ENCODE measurements at regions not wholly inside any gene's neighbourhood (a gene's known extent, or its start where the extent isn't known, plus 50 kb on each side); places are given as distances from the start of the nearest gene placed in this dataset.

- H3K18ac ChIP-seq (ENCODE audit: low read length): no peak overlapping the region
- no peaks in the 10 kb centered on the region for H3K4me1 ChIP-seq (ENCODE audit: control insufficient read depth in 2 of 2, insufficient read depth in 1 of 2, low read depth in 1 of 2, low read length in 2 of 2)
- H2BK15ac ChIP-seq (ENCODE audit: low read length): no peak overlapping the region
- no peaks in the 10 kb centered on the region for H3K79me1 ChIP-seq (ENCODE audit: low read depth, low read length)
- no peak overlapping the region for H2AK5ac ChIP-seq (ENCODE audit: low read depth, low read length)
- H3K4me3 ChIP-seq (ENCODE audit: low read length in 2 of 2): no peak overlapping the region
- no peak overlapping the region for H3K23ac ChIP-seq (ENCODE audit: low read depth, low read length, poor library complexity)
- no peak overlapping the region for H4K91ac ChIP-seq (ENCODE audit: low read depth, low read length, poor library complexity)
- no peaks in the 10 kb centered on the region for H3K27me3 ChIP-seq (ENCODE audit: control insufficient read depth in 3 of 3, insufficient read depth in 3 of 3, low read depth in 1 of 3, low read length in 3 of 3)
- H3K4ac ChIP-seq (ENCODE audit: low read length): no peak overlapping the region
- no CpG with 5 or more reads among the region's 2 CpGs for WGBS, 2 donors (ENCODE audit: extremely low coverage in 2 of 2, insufficient read length in 2 of 2, insufficient replicate concordance in 1 of 2)
- no peaks in the 10 kb centered on the region for H3K9me3 ChIP-seq (replicated peaks in 1 of 2; ENCODE audit: control insufficient read depth in 2 of 2, insufficient read depth in 1 of 2, low read depth in 1 of 2, low read length in 2 of 2)
- no peak overlapping the region for H3K4me2 ChIP-seq (ENCODE audit: insufficient read depth, low read length, poor library complexity, severe bottlenecking)
- H2BK5ac ChIP-seq (ENCODE audit: low read length): no peak overlapping the region
- no peak for DNase-seq (ENCODE audit: low spot score)
- no peak overlapping the region for H3K9ac ChIP-seq (ENCODE audit: low read depth, low read length, poor library complexity)
- no peak overlapping the region for H2BK120ac ChIP-seq (ENCODE audit: low read depth, low read length)
- H3K36me3 ChIP-seq (replicated peaks in 1 of 2; ENCODE audit: control insufficient read depth in 2 of 2, insufficient read depth in 2 of 2, low read length in 2 of 2): no peaks in the 10 kb centered on the region
- H2BK12ac ChIP-seq (ENCODE audit: low read length): no peak overlapping the region
- H2AFZ ChIP-seq (ENCODE audit: low read length): no peak overlapping the region
- H3K27ac ChIP-seq (replicated peaks; ENCODE audit: low read length): no peak overlapping the region
- H3K14ac ChIP-seq (ENCODE audit: low read length): no peak overlapping the region
- H4K8ac ChIP-seq (ENCODE audit: low read depth, low read length): no peak overlapping the region
These were observed 61.2 kb upstream of the NOCT start for GRCh38 chr4:138954428-138954827.

- no peaks in the 10 kb centered on the region for H3K27me3 ChIP-seq (ENCODE audit: control insufficient read depth in 3 of 3, insufficient read depth in 3 of 3, low read depth in 1 of 3, low read length in 3 of 3)
- no peak overlapping the region for H2BK120ac ChIP-seq (ENCODE audit: low read depth, low read length)
- H3K9ac ChIP-seq (ENCODE audit: low read depth, low read length, poor library complexity): no peak overlapping the region
- H3K79me1 ChIP-seq (ENCODE audit: low read depth, low read length): no peaks in the 10 kb centered on the region
- H2BK5ac ChIP-seq (ENCODE audit: low read length): no peak overlapping the region
- H4K91ac ChIP-seq (ENCODE audit: low read depth, low read length, poor library complexity): no peak overlapping the region
- H3K14ac ChIP-seq (ENCODE audit: low read length): no peak overlapping the region
- H3K23ac ChIP-seq (ENCODE audit: low read depth, low read length, poor library complexity): no peak overlapping the region
- no peaks in the 10 kb centered on the region for H3K9me3 ChIP-seq (replicated peaks in 1 of 2; ENCODE audit: control insufficient read depth in 2 of 2, insufficient read depth in 1 of 2, low read depth in 1 of 2, low read length in 2 of 2)
- H3K4me2 ChIP-seq (ENCODE audit: insufficient read depth, low read length, poor library complexity, severe bottlenecking): no peak overlapping the region
- no peak overlapping the region for H3K18ac ChIP-seq (ENCODE audit: low read length)
- WGBS, 2 donors (ENCODE audit: extremely low coverage in 2 of 2, insufficient read length in 2 of 2, insufficient replicate concordance in 1 of 2): no CpG with 5 or more reads among the region's 2 CpGs
- no peak overlapping the region for H3K4me3 ChIP-seq (ENCODE audit: low read length in 2 of 2)
- H2BK15ac ChIP-seq (ENCODE audit: low read length): no peak overlapping the region
- H3K36me3 ChIP-seq (replicated peaks in 1 of 2; ENCODE audit: control insufficient read depth in 2 of 2, insufficient read depth in 2 of 2, low read length in 2 of 2): no peaks in the 10 kb centered on the region
- H2BK12ac ChIP-seq (ENCODE audit: low read length): no peak overlapping the region
- DNase-seq (ENCODE audit: low spot score): no peak
- H2AFZ ChIP-seq (ENCODE audit: low read length): no peak overlapping the region
- no peak overlapping the region for H4K8ac ChIP-seq (ENCODE audit: low read depth, low read length)
- no peaks in the 10 kb centered on the region for H3K4me1 ChIP-seq (ENCODE audit: control insufficient read depth in 2 of 2, insufficient read depth in 1 of 2, low read depth in 1 of 2, low read length in 2 of 2)
- H2AK5ac ChIP-seq (ENCODE audit: low read depth, low read length): no peak overlapping the region
- no peak overlapping the region for H3K27ac ChIP-seq (replicated peaks; ENCODE audit: low read length)
- no peak overlapping the region for H3K4ac ChIP-seq (ENCODE audit: low read length)
These were observed 61.6 kb upstream of the NOCT start for GRCh38 chr4:138953961-138954371.

GRCh38 chr4:138952411-138952810 is 63.2 kb upstream of the NOCT start:
- no peak overlapping the region for H3K23ac ChIP-seq (ENCODE audit: low read depth, low read length, poor library complexity)
- H3K27me3 ChIP-seq (ENCODE audit: control insufficient read depth in 3 of 3, insufficient read depth in 3 of 3, low read depth in 1 of 3, low read length in 3 of 3): no peaks in the 10 kb centered on the region
- H2BK120ac ChIP-seq (ENCODE audit: low read depth, low read length): no peak overlapping the region
- no peak overlapping the region for H3K9ac ChIP-seq (ENCODE audit: low read depth, low read length, poor library complexity)
- no peak overlapping the region for H2AK5ac ChIP-seq (ENCODE audit: low read depth, low read length)
- H3K14ac ChIP-seq (ENCODE audit: low read length): no peak overlapping the region
- H3K4me3 ChIP-seq (ENCODE audit: low read length in 2 of 2): no peak overlapping the region
- H3K4me2 ChIP-seq (ENCODE audit: insufficient read depth, low read length, poor library complexity, severe bottlenecking): no peak overlapping the region
- no peak overlapping the region for H2BK12ac ChIP-seq (ENCODE audit: low read length)
- H3K27ac ChIP-seq (replicated peaks; ENCODE audit: low read length): no peak overlapping the region
- no peak overlapping the region for H3K4ac ChIP-seq (ENCODE audit: low read length)
- H3K18ac ChIP-seq (ENCODE audit: low read length): no peak overlapping the region
- H3K79me1 ChIP-seq (ENCODE audit: low read depth, low read length): no peaks in the 10 kb centered on the region
- no peak overlapping the region for H2BK15ac ChIP-seq (ENCODE audit: low read length)
- H3K4me1 ChIP-seq (ENCODE audit: control insufficient read depth in 2 of 2, insufficient read depth in 1 of 2, low read depth in 1 of 2, low read length in 2 of 2): no peaks in the 10 kb centered on the region
- H3K36me3 ChIP-seq (replicated peaks in 1 of 2; ENCODE audit: control insufficient read depth in 2 of 2, insufficient read depth in 2 of 2, low read length in 2 of 2): no peaks in the 10 kb centered on the region
- H2AFZ ChIP-seq (ENCODE audit: low read length): no peak overlapping the region
- no peak for DNase-seq (ENCODE audit: low spot score)
- H2BK5ac ChIP-seq (ENCODE audit: low read length): no peak overlapping the region
- no peak overlapping the region for H4K91ac ChIP-seq (ENCODE audit: low read depth, low read length, poor library complexity)
- H4K8ac ChIP-seq (ENCODE audit: low read depth, low read length): no peak overlapping the region
- no peaks in the 10 kb centered on the region for H3K9me3 ChIP-seq (replicated peaks in 1 of 2; ENCODE audit: control insufficient read depth in 2 of 2, insufficient read depth in 1 of 2, low read depth in 1 of 2, low read length in 2 of 2)

- H3K14ac ChIP-seq (ENCODE audit: low read length): no peak overlapping the region
- no peaks in the 10 kb centered on the region for H3K79me1 ChIP-seq (ENCODE audit: low read depth, low read length)
- H2BK15ac ChIP-seq (ENCODE audit: low read length): no peak overlapping the region
- H3K23ac ChIP-seq (ENCODE audit: low read depth, low read length, poor library complexity): no peak overlapping the region
- H3K36me3 ChIP-seq (replicated peaks in 1 of 2; ENCODE audit: control insufficient read depth in 2 of 2, insufficient read depth in 2 of 2, low read length in 2 of 2): no peaks in the 10 kb centered on the region
- H3K4me1 ChIP-seq (ENCODE audit: control insufficient read depth in 2 of 2, insufficient read depth in 1 of 2, low read depth in 1 of 2, low read length in 2 of 2): no peaks in the 10 kb centered on the region
- H3K4ac ChIP-seq (ENCODE audit: low read length): no peak overlapping the region
- no peak overlapping the region for H4K91ac ChIP-seq (ENCODE audit: low read depth, low read length, poor library complexity)
- no peak overlapping the region for H2AFZ ChIP-seq (ENCODE audit: low read length)
- no peak overlapping the region for H2BK12ac ChIP-seq (ENCODE audit: low read length)
- WGBS, 2 donors (ENCODE audit: extremely low coverage in 2 of 2, insufficient read length in 2 of 2, insufficient replicate concordance in 1 of 2): no CpG with 5 or more reads among the region's 1 CpG
- H3K4me2 ChIP-seq (ENCODE audit: insufficient read depth, low read length, poor library complexity, severe bottlenecking): no peak overlapping the region
- H3K27me3 ChIP-seq (ENCODE audit: control insufficient read depth in 3 of 3, insufficient read depth in 3 of 3, low read depth in 1 of 3, low read length in 3 of 3): no peaks in the 10 kb centered on the region
- no peak overlapping the region for H4K8ac ChIP-seq (ENCODE audit: low read depth, low read length)
- no peak overlapping the region for H2BK5ac ChIP-seq (ENCODE audit: low read length)
- H3K18ac ChIP-seq (ENCODE audit: low read length): no peak overlapping the region
- H2AK5ac ChIP-seq (ENCODE audit: low read depth, low read length): no peak overlapping the region
- H3K27ac ChIP-seq (replicated peaks; ENCODE audit: low read length): no peak overlapping the region
- no peaks in the 10 kb centered on the region for H3K9me3 ChIP-seq (replicated peaks in 1 of 2; ENCODE audit: control insufficient read depth in 2 of 2, insufficient read depth in 1 of 2, low read depth in 1 of 2, low read length in 2 of 2)
- no peak for DNase-seq (ENCODE audit: low spot score)
- H2BK120ac ChIP-seq (ENCODE audit: low read depth, low read length): no peak overlapping the region
- H3K9ac ChIP-seq (ENCODE audit: low read depth, low read length, poor library complexity): no peak overlapping the region
- H3K4me3 ChIP-seq (ENCODE audit: low read length in 2 of 2): no peak overlapping the region
These were observed 63.8 kb upstream of the NOCT start for GRCh38 chr4:138951764-138952163.

Measured in neuronal stem cell (in vitro differentiated cells).